Keratinocyte (primary cell): ENCODE measurements at regions not wholly inside any gene's neighbourhood (a gene's known extent, or its start where the extent isn't known, plus 50 kb on each side); places are given as distances from the start of the nearest gene placed in this dataset.

Experiments used
- DNase-seq: peaks from one replicate; pipeline ENCODE4 v3.0.0-alpha.2; 2011; ENCODE audit warnings: low read depth, missing footprints, low spot score
- FAIRE-seq: peaks from 2 replicates; lab custom pipeline; 2011; peaks lifted over from hg19 to GRCh38; lab: Jason Lieb, UNC
- H2AFZ ChIP-seq: 2 replicates; pipeline ENCODE4 v1.6.0; 2012; ENCODE audit warnings: low read length, control low read depth, inconsistent platforms; ENCODE audit not compliant: control insufficient read depth
- H3K27ac ChIP-seq: 2 replicates; pipeline ENCODE4 v1.5.1; 2011; ENCODE audit warnings: low read length; ENCODE audit not compliant: control insufficient read depth, insufficient read depth
- H3K27me3 ChIP-seq: 3 replicates; pipeline ENCODE4 v1.6.0; 2011; ENCODE audit warnings: low read length; ENCODE audit not compliant: control insufficient read depth, insufficient read depth; ENCODE audit errors: extremely low read depth
- H3K36me3 ChIP-seq, 2 experiments: 2 replicates in 1 of 2; 3 replicates in 1 of 2; pipeline ENCODE4 v1.5.1; 2011; ENCODE audit warnings: low read length in 2 of 2, mild to moderate bottlenecking in 1 of 2; ENCODE audit not compliant: control insufficient read depth in 2 of 2, insufficient read depth in 2 of 2; ENCODE audit errors: extremely low read depth in 1 of 2
- H3K4me1 ChIP-seq: 3 replicates; pipeline ENCODE4 v1.5.1; 2011; ENCODE audit warnings: low read length; ENCODE audit not compliant: control insufficient read depth, insufficient read depth; ENCODE audit errors: extremely low read depth
- H3K4me2 ChIP-seq: 3 replicates; pipeline ENCODE4 v1.6.0; 2011; ENCODE audit warnings: low read depth, low read length; ENCODE audit not compliant: control insufficient read depth, insufficient read depth; ENCODE audit errors: extremely low read depth
- H3K4me3 ChIP-seq, 3 experiments: fragments of 200-600 bp in 1 of 3; sonication (generic) in 1 of 3; 2 replicates in 2 of 3; 3 replicates in 1 of 3; pipeline ENCODE4 v1.5.1; 2011 to 2016; ENCODE audit warnings: low read length in 3 of 3, mild to moderate bottlenecking in 3 of 3, control low read depth in 2 of 3, inconsistent platforms in 1 of 3, low read depth in 1 of 3, mixed read lengths in 1 of 3, mixed run types in 1 of 3, moderate library complexity in 1 of 3; ENCODE audit not compliant: control insufficient read depth in 2 of 3, insufficient read depth in 2 of 3; ENCODE audit errors: extremely low read depth in 1 of 3
- H3K79me2 ChIP-seq: 2 replicates; pipeline ENCODE4 v1.6.0; 2012; ENCODE audit warnings: low read length; ENCODE audit not compliant: control insufficient read depth, insufficient read depth
- H3K9ac ChIP-seq: 3 replicates; pipeline ENCODE4 v1.6.0; 2011; ENCODE audit warnings: low read length; ENCODE audit not compliant: control insufficient read depth, insufficient read depth; ENCODE audit errors: extremely low read depth
- H3K9me1 ChIP-seq: 3 replicates; pipeline ENCODE4 v1.6.0; 2011; ENCODE audit warnings: low read length; ENCODE audit not compliant: control insufficient read depth, insufficient read depth; ENCODE audit errors: extremely low read depth
- H3K9me3 ChIP-seq: 2 replicates; pipeline ENCODE4 v1.5.1; 2012; ENCODE audit warnings: low read depth, low read length; ENCODE audit not compliant: control insufficient read depth
- H4K20me1 ChIP-seq: 3 replicates; pipeline ENCODE4 v1.6.0; 2011; ENCODE audit warnings: low read length; ENCODE audit not compliant: control insufficient read depth, insufficient read depth; ENCODE audit errors: extremely low read depth
- EZH2 ChIP-seq: IDR thresholded peaks from one replicate; pipeline ENCODE4 v1.6.1; 2012; ENCODE audit warnings: inconsistent platforms, mild to moderate bottlenecking, low read length, moderate library complexity
- dilution Hi-C: fragments of 300-500 bp; cut with MboI; formaldehyde crosslinking; loops from one replicate; pipeline ENCODE4 v1.7.0; 2020; ENCODE audit warnings: low sequenced_read_pairs; ENCODE audit not compliant: extremely low pct_ligation_motif_present
- TF ChIP-seq, protein P1 (sequence below), 3 experiments: IDR thresholded peaks in 1 of 3; conservative IDR thresholded peaks in 1 of 3; optimal IDR thresholded peaks in 1 of 3; 2 replicates in 2 of 3; 3 replicates in 1 of 3; pipeline versions ENCODE3 to v1.5.1; 2011; ENCODE audit warnings: low read length in 3 of 3, mild to moderate bottlenecking in 3 of 3, moderate library complexity in 2 of 3, control low read depth in 1 of 3, inconsistent platforms in 1 of 3; ENCODE audit not compliant: insufficient read depth in 2 of 3; ENCODE audit errors: extremely low read depth in 1 of 3

DNA sequence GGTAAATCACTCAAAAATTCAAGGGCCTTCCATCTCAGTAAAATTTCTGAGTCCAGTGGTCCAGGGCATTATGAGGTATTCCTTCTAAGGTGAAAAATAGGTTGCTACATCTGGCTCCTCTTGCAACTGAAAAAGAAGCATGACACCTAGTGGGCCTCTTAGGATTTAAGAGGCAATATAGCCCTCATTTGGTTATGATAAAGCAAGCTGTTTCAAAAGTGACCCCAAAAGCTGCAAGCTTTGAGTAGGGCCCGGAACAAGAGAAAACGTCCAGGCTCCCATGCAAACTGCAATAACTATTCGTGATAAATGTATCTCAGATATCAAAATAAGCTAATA is 1910.2 kb upstream of the PRR20A start:
- dilution Hi-C loops, result no loop called here
- H2AFZ ChIP-seq, result no peak overlapping the region
- no peaks in the 10 kb centered on the region for H3K4me1 ChIP-seq
- TF ChIP-seq, protein P1, sequence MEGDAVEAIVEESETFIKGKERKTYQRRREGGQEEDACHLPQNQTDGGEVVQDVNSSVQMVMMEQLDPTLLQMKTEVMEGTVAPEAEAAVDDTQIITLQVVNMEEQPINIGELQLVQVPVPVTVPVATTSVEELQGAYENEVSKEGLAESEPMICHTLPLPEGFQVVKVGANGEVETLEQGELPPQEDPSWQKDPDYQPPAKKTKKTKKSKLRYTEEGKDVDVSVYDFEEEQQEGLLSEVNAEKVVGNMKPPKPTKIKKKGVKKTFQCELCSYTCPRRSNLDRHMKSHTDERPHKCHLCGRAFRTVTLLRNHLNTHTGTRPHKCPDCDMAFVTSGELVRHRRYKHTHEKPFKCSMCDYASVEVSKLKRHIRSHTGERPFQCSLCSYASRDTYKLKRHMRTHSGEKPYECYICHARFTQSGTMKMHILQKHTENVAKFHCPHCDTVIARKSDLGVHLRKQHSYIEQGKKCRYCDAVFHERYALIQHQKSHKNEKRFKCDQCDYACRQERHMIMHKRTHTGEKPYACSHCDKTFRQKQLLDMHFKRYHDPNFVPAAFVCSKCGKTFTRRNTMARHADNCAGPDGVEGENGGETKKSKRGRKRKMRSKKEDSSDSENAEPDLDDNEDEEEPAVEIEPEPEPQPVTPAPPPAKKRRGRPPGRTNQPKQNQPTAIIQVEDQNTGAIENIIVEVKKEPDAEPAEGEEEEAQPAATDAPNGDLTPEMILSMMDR (optimal IDR thresholded peaks at IDR 0.05 in 1 of 3, IDR thresholded peaks at IDR 0.05 in 1 of 3, conservative IDR thresholded peaks at IDR 0.05 in 1 of 3; ENCODE audit: extremely low read depth in 1 of 3, insufficient read depth in 2 of 3, low read length in 3 of 3), result peak in 1 of 3 experiments; percentile 3
- TF ChIP-seq EZH2, result no peak
- no peaks in the 10 kb centered on the region for H3K9me1 ChIP-seq
- H4K20me1 ChIP-seq, result no peaks in the 10 kb centered on the region
- no peaks in the 10 kb centered on the region for H3K79me2 ChIP-seq
- H3K4me3 ChIP-seq, result no peak overlapping the region
- no peak overlapping the region for H3K27ac ChIP-seq
- no peak overlapping the region for H3K9ac ChIP-seq
- no peak for DNase-seq
- no peaks in the 10 kb centered on the region for H3K36me3 ChIP-seq
- FAIRE-seq, result no peak
- no peaks in the 10 kb centered on the region for H3K27me3 ChIP-seq
- no peaks in the 10 kb centered on the region for H3K9me3 ChIP-seq
- no peak overlapping the region for H3K4me2 ChIP-seq

DNA sequence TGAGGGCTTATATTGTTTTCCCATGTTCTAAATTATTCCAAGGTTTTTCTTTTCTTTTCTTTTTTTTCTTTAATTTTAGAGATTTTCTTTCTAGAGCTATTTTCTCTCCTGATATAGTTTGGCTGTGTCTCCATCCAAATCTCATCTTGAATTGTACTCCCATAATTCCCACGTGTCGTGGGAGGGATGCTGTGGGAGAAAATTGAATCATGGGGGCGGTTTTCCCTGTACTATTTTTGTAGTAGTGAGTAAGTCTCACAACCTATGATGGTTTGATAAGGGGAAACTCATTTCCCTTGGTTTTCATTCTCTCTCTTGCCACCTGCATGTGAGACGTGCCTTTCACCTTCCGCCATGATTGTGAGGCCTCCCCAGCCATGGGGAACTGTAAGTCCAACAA is 1906.4 kb upstream of the PRR20A start:
- no peaks in the 10 kb centered on the region for H4K20me1 ChIP-seq
- H3K4me2 ChIP-seq, result no peak overlapping the region
- no peaks in the 10 kb centered on the region for H3K9me1 ChIP-seq
- no peak for TF ChIP-seq EZH2
- TF ChIP-seq, protein P1 (optimal IDR thresholded peaks at IDR 0.05 in 1 of 3, IDR thresholded peaks at IDR 0.05 in 1 of 3, conservative IDR thresholded peaks at IDR 0.05 in 1 of 3; ENCODE audit: extremely low read depth in 1 of 3, insufficient read depth in 2 of 3, low read length in 3 of 3), result no peak
- no peaks in the 10 kb centered on the region for H3K36me3 ChIP-seq
- dilution Hi-C loops, result no loop called here
- H3K27ac ChIP-seq, result no peak overlapping the region
- H3K79me2 ChIP-seq, result no peaks in the 10 kb centered on the region
- H3K4me1 ChIP-seq, result no peaks in the 10 kb centered on the region
- no peak overlapping the region for H2AFZ ChIP-seq
- H3K27me3 ChIP-seq, result no peaks in the 10 kb centered on the region
- no peak overlapping the region for H3K9ac ChIP-seq
- peaks cover 2% of the 10 kb centered on the region for H3K9me3 ChIP-seq
- no peak for DNase-seq
- no peak for FAIRE-seq
- no peak overlapping the region for H3K4me3 ChIP-seq
